ENCODE measurements at regions not wholly inside any gene's neighbourhood (a gene's known extent, or its start where the extent isn't known, plus 50 kb on each side); places are given as distances from the start of the nearest gene placed in this dataset.
"Not testable (repeated sequence)": the region's sequence is repeated elsewhere in the genome, so short reads cannot be mapped to it uniquely, and the experiment has no call there.

DNA sequence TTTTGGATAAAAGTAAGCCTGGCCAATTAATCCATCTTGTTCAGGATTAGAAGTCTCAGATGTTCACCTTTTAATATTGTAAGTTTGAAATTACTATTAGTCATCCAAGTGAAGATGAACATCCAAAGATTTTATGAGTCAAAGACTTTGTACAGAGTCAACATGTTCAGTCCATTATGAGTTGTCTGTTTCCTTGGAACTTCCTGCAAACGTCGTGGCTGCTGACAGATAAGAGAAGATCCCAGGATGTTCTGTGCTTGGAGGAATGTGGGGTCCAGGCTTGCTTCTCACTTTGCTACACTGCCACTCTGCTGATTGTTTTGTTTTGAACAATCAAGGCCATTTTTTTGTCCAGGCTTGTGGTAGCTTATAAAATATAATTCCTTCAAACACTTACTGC is 74.3 kb upstream of the SLCO2A1 start:
- TF ChIP-seq ZC3H10 (CRISPR knock-in tag; IDR thresholded peaks at IDR 0.05) (no peak), SNAI2 (CRISPR knock-in tag; IDR thresholded peaks at IDR 0.05) (no peak), CSDC2 (CRISPR knock-in tag; IDR thresholded peaks at IDR 0.05) (no peak), GLIS3 (CRISPR knock-in tag; IDR thresholded peaks at IDR 0.05) (no peak), ZNF70 (CRISPR knock-in tag; IDR thresholded peaks at IDR 0.05) (no peak), ZFP30 (CRISPR knock-in tag; IDR thresholded peaks at IDR 0.05) (no peak), BACH2 (CRISPR knock-in tag; IDR thresholded peaks at IDR 0.05; ENCODE audit: borderline replicate concordance) (no peak), ESRRG (CRISPR knock-in tag; IDR thresholded peaks at IDR 0.05) (no peak), ZFP3 (CRISPR knock-in tag; IDR thresholded peaks at IDR 0.05) (no peak)
- TF ChIP-seq, protein P1, sequence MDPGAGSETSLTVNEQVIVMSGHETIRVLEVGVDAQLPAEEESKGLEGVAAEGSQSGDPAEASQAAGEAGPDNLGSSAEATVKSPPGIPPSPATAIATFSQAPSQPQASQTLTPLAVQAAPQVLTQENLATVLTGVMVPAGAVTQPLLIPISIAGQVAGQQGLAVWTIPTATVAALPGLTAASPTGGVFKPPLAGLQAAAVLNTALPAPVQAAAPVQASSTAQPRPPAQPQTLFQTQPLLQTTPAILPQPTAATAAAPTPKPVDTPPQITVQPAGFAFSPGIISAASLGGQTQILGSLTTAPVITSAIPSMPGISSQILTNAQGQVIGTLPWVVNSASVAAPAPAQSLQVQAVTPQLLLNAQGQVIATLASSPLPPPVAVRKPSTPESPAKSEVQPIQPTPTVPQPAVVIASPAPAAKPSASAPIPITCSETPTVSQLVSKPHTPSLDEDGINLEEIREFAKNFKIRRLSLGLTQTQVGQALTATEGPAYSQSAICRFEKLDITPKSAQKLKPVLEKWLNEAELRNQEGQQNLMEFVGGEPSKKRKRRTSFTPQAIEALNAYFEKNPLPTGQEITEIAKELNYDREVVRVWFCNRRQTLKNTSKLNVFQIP (CRISPR knock-in tag; IDR thresholded peaks at IDR 0.05; ENCODE audit: borderline replicate concordance, low read depth): no peak
- TF ChIP-seq, protein P2, sequence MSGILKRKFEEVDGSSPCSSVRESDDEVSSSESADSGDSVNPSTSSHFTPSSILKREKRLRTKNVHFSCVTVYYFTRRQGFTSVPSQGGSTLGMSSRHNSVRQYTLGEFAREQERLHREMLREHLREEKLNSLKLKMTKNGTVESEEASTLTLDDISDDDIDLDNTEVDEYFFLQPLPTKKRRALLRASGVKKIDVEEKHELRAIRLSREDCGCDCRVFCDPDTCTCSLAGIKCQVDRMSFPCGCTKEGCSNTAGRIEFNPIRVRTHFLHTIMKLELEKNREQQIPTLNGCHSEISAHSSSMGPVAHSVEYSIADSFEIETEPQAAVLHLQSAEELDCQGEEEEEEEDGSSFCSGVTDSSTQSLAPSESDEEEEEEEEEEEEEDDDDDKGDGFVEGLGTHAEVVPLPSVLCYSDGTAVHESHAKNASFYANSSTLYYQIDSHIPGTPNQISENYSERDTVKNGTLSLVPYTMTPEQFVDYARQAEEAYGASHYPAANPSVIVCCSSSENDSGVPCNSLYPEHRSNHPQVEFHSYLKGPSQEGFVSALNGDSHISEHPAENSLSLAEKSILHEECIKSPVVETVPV (CRISPR knock-in tag; IDR thresholded peaks at IDR 0.05): no peak
- no peak for ATAC-seq

DNA sequence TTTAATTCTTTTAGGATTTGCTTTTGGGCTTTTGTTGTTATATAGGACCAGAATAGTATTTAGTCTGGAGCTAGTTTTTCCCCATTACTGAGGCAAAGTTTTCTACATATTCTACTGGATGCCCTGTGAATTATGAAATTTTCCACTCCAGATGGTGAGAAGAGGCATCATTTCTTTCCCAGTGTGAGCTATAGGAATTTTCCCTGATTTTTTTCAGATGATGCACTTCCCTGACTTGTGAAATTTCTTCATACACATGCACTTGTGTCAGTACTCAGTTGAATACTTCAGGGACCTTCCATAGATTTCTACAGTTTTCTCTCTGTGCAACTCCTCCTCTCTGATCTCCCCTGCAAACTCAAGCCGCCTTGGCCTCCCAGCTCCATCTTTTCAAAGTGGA is 73.7 kb upstream of the SLCO2A1 start:
- no peak for ATAC-seq
- TF ChIP-seq GLIS3 (CRISPR knock-in tag; IDR thresholded peaks at IDR 0.05) (no peak), ZNF70 (CRISPR knock-in tag; IDR thresholded peaks at IDR 0.05) (no peak), CSDC2 (CRISPR knock-in tag; IDR thresholded peaks at IDR 0.05) (no peak)

DNA sequence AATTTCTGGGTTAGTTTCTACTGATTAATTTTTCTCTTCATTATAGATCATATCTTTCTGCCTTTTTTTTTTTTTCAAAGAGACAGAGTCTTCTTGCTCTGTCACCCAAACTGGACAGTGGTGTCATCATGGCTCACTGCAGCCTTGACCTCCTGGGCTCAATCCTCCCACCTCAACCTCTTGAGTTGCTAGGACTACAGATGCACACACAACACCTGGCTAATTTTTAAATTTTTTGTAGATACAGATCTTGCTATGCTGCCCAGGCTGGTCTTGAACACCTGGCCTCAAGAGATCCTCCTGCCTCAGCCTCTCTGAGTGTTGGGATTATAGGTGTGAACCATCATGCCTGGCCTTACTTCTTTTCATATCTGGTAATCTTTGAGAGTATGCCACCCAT is 73.3 kb upstream of the SLCO2A1 start:
- ATAC-seq: no peak
- TF ChIP-seq CSDC2 (CRISPR knock-in tag; IDR thresholded peaks at IDR 0.05) (no peak), ZNF8 (CRISPR knock-in tag; IDR thresholded peaks at IDR 0.05) (no peak), RARB (CRISPR knock-in tag; IDR thresholded peaks at IDR 0.05) (no peak), PPARA (CRISPR knock-in tag; IDR thresholded peaks at IDR 0.05; ENCODE audit: borderline replicate concordance) (no peak), ZC3H10 (CRISPR knock-in tag; IDR thresholded peaks at IDR 0.05) (no peak), ZNF70 (CRISPR knock-in tag; IDR thresholded peaks at IDR 0.05) (no peak), GLIS3 (CRISPR knock-in tag; IDR thresholded peaks at IDR 0.05) (no peak), ZNF565 (CRISPR knock-in tag; conservative IDR thresholded peaks at IDR 0.05; ENCODE audit: low read depth) (no peak), ISL1 (CRISPR knock-in tag; IDR thresholded peaks at IDR 0.05) (no peak), ESRRG (CRISPR knock-in tag; IDR thresholded peaks at IDR 0.05) (no peak), BACH2 (CRISPR knock-in tag; IDR thresholded peaks at IDR 0.05; ENCODE audit: borderline replicate concordance) (no peak), TOX (CRISPR knock-in tag; IDR thresholded peaks at IDR 0.05; ENCODE audit: borderline replicate concordance) (no peak), TCF4 (CRISPR knock-in tag; IDR thresholded peaks at IDR 0.05; ENCODE audit: borderline replicate concordance) (no peak)
- TF ChIP-seq, protein P2 (CRISPR knock-in tag; IDR thresholded peaks at IDR 0.05): no peak
- TF ChIP-seq, protein P3, sequence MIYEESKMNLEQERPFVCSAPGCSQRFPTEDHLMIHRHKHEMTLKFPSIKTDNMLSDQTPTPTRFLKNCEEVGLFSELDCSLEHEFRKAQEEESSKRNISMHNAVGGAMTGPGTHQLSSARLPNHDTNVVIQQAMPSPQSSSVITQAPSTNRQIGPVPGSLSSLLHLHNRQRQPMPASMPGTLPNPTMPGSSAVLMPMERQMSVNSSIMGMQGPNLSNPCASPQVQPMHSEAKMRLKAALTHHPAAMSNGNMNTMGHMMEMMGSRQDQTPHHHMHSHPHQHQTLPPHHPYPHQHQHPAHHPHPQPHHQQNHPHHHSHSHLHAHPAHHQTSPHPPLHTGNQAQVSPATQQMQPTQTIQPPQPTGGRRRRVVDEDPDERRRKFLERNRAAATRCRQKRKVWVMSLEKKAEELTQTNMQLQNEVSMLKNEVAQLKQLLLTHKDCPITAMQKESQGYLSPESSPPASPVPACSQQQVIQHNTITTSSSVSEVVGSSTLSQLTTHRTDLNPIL (CRISPR knock-in tag; IDR thresholded peaks at IDR 0.05; ENCODE audit: low read depth): no peak

DNA sequence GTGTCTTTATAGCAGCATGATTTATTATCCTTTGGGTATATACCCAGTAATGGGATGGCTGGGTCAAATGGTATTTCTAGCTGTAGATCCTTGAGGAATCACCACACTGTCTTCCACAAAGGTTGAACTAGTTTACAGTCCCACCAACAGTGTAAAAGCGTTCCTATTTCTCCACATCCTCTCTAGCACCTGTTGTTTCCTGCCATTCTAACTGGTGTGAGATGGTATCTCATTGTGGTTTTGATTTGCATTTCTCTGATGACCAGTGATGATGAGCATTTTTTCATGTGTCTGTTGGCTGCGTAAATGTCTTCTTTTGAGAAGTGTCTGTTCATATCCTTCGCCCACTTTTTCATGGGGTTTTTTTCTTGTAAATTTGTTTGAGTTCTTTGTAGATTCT is 66.5 kb upstream of the SLCO2A1 start:
- ATAC-seq: not testable (repeated sequence)

DNA sequence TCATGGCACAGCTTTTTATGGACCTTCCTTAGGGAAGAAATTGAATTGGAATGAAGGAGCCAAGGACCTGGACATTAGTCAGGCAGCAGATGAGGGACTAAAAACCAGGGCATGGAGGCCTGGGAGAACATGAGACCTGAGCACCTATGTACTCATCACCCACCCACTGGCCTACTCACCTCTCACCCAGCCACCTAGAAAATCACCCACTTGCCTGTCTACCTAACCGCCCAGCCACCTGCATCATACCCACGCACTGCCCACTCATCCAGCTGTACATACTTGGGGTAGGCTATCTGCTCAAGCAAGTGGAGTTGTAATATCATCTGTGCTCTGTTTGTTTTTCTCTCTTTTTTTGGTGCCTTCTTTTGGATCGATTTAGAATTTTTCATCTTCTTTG is 65.3 kb upstream of the SLCO2A1 start:
- TF ChIP-seq ZFP3 (CRISPR knock-in tag; IDR thresholded peaks at IDR 0.05): no peak
- no peak for TF ChIP-seq RARB (CRISPR knock-in tag; IDR thresholded peaks at IDR 0.05)
- no peak for TF ChIP-seq ZNF70 (CRISPR knock-in tag; IDR thresholded peaks at IDR 0.05)
- no peak for TF ChIP-seq OSR1 (CRISPR knock-in tag; IDR thresholded peaks at IDR 0.05)
- TF ChIP-seq, protein P1 (CRISPR knock-in tag; IDR thresholded peaks at IDR 0.05; ENCODE audit: borderline replicate concordance, low read depth): no peak
- TF ChIP-seq, protein P3 (CRISPR knock-in tag; IDR thresholded peaks at IDR 0.05; ENCODE audit: low read depth): no peak
- no peak for TF ChIP-seq ZNF565 (CRISPR knock-in tag; conservative IDR thresholded peaks at IDR 0.05; ENCODE audit: low read depth)
- TF ChIP-seq SNAI2 (CRISPR knock-in tag; IDR thresholded peaks at IDR 0.05): no peak
- TF ChIP-seq ZNF8 (CRISPR knock-in tag; IDR thresholded peaks at IDR 0.05): no peak
- no peak for TF ChIP-seq ARNTL (CRISPR knock-in tag; IDR thresholded peaks at IDR 0.05; ENCODE audit: borderline replicate concordance, low read depth)
- TF ChIP-seq, protein P2 (CRISPR knock-in tag; IDR thresholded peaks at IDR 0.05): no peak

More for the DNA sequence above, 65.3 kb upstream of the SLCO2A1 start:
- ATAC-seq: no peak

Data from SK-N-SH treated with all-trans-retinoic acid at 6 μM for 48 hours (cell line).